ENCODE measurements at regions not wholly inside any gene's neighbourhood (a gene's known extent, or its start where the extent isn't known, plus 50 kb on each side); places are given as distances from the start of the nearest gene placed in this dataset.
A peak's percentile ranks its signal among the peaks of the same experiment; 100 is the strongest.

- Histone ChIP-seq H3K4me3 (ENCODE audit: low read length) (no peak overlapping the region), H3K9me3 (ENCODE audit: control insufficient read depth, low read length) (no peaks in the 10 kb centered on the region), H3K27ac (ENCODE audit: low read depth, low read length) (no peak overlapping the region), H3K9ac (ENCODE audit: extremely low read depth, low read length, poor library complexity, severe bottlenecking) (no peak overlapping the region), H3K4me1 (ENCODE audit: control insufficient read depth, insufficient read depth, low read length) (no peaks in the 10 kb centered on the region), H3K27me3 (ENCODE audit: control insufficient read depth, insufficient read depth, low read length, poor library complexity, severe bottlenecking) (no peaks in the 10 kb centered on the region), H3K36me3 (ENCODE audit: control insufficient read depth, insufficient read depth, low read length) (no peaks in the 10 kb centered on the region)
- no peaks in the 10 kb centered on the region for H3K4me1 Mint-ChIP-seq
- no peaks in the 10 kb centered on the region for H3K27me3 Mint-ChIP-seq (ENCODE audit: insufficient read depth)
- no peak overlapping the region for H3K4me3 Mint-ChIP-seq
- DNase-seq: no peak
- WGBS, 2 experiments (ENCODE audit: insufficient coverage in 1 of 2, insufficient read length in 1 of 2): 80% methylated on average over 4 of the region's 4 CpGs; no CpG with 5 or more reads in 1 of the 2 experiments
- H3K27ac Mint-ChIP-seq: no peak overlapping the region
- TF ChIP-seq, protein P1, sequence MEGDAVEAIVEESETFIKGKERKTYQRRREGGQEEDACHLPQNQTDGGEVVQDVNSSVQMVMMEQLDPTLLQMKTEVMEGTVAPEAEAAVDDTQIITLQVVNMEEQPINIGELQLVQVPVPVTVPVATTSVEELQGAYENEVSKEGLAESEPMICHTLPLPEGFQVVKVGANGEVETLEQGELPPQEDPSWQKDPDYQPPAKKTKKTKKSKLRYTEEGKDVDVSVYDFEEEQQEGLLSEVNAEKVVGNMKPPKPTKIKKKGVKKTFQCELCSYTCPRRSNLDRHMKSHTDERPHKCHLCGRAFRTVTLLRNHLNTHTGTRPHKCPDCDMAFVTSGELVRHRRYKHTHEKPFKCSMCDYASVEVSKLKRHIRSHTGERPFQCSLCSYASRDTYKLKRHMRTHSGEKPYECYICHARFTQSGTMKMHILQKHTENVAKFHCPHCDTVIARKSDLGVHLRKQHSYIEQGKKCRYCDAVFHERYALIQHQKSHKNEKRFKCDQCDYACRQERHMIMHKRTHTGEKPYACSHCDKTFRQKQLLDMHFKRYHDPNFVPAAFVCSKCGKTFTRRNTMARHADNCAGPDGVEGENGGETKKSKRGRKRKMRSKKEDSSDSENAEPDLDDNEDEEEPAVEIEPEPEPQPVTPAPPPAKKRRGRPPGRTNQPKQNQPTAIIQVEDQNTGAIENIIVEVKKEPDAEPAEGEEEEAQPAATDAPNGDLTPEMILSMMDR (conservative IDR thresholded peaks at IDR 0.05): no peak
- H3K9me3 Mint-ChIP-seq: no peaks in the 10 kb centered on the region
- H3K36me3 Mint-ChIP-seq (ENCODE audit: low read depth): no peaks in the 10 kb centered on the region
These were observed 187.7 kb upstream of the CHD1 start for GRCh38 chr5:99116526-99116925.

DNA sequence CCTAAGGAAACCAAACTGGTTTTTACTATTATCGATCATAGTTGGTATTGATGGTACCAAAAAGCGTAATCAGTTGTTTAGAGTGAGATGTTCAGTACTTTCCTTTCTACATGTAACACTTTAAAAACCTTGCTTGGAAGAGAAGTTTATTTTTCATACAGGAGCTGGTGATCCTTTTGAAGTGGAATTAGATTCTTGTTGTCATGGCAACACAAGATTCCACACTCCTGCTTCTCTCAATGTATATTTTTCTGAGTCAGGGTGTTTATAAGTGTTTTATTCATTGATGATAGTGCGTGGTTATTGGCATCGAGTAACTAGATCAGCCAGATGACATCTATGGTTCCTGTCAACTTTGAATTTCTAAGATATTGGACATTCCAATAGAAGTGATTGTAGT, 181.1 kb upstream of the CHD1 start:
- H3K9ac ChIP-seq (ENCODE audit: extremely low read depth, low read length, poor library complexity, severe bottlenecking): no peak overlapping the region
- H3K4me1 ChIP-seq (ENCODE audit: control insufficient read depth, insufficient read depth, low read length): peaks cover 3% of the 10 kb centered on the region
- TF ChIP-seq, protein P1 (conservative IDR thresholded peaks at IDR 0.05): no peak
- 98% methylated on average over 4 of the region's 4 CpGs; no CpG with 5 or more reads in 1 of the 2 experiments for WGBS, 2 experiments (ENCODE audit: insufficient coverage in 1 of 2, insufficient read length in 1 of 2)
- no peak overlapping the region for H3K4me3 Mint-ChIP-seq
- no peak overlapping the region for H3K27ac ChIP-seq (ENCODE audit: low read depth, low read length)
- no peaks in the 10 kb centered on the region for H3K36me3 Mint-ChIP-seq (ENCODE audit: low read depth)
- no peaks in the 10 kb centered on the region for H3K36me3 ChIP-seq (ENCODE audit: control insufficient read depth, insufficient read depth, low read length)
- H3K9me3 Mint-ChIP-seq: no peaks in the 10 kb centered on the region
- no peak overlapping the region for H3K4me3 ChIP-seq (ENCODE audit: low read length)
- H3K4me1 Mint-ChIP-seq: peaks cover 12% of the 10 kb centered on the region
- no peak for DNase-seq
- no peak overlapping the region for H3K27ac Mint-ChIP-seq
- H3K27me3 ChIP-seq (ENCODE audit: control insufficient read depth, insufficient read depth, low read length, poor library complexity, severe bottlenecking): no peaks in the 10 kb centered on the region
- H3K9me3 ChIP-seq (ENCODE audit: control insufficient read depth, low read length): no peaks in the 10 kb centered on the region
- H3K27me3 Mint-ChIP-seq (ENCODE audit: insufficient read depth): peaks cover 3% of the 10 kb centered on the region

DNA sequence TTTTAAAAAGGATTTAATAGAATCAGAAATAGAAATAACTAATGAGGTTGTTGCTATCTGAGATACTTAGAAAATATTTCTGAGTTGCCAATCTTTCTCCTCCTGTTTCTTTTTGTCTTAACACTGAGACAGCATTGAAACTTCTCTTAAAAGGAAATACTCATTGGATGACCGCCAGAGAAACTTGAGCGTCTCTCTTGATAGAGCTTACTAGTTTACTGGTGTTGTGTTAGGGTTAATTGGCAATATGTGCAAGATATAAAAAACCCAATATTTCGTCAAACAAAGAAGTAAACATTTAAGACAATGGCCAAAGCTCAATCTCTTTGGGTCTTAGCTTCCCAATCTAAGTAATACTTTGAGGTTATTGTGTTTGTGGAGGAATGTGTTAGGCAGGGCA, 176.4 kb upstream of the CHD1 start:
- no peak overlapping the region for H3K27ac ChIP-seq (ENCODE audit: low read depth, low read length)
- Mint-ChIP-seq H3K27ac (no peak overlapping the region), H3K27me3 (ENCODE audit: insufficient read depth) (peaks cover 2% of the 10 kb centered on the region), H3K4me1 (peaks cover 31% of the 10 kb centered on the region), H3K36me3 (ENCODE audit: low read depth) (no peaks in the 10 kb centered on the region), H3K9me3 (no peaks in the 10 kb centered on the region), H3K4me3 (no peak overlapping the region)
- H3K4me3 ChIP-seq (ENCODE audit: low read length): peak overlapping the region; percentile 3
- DNase-seq: no peak
- 86% methylated on average over 3 of the region's 3 CpGs; no CpG with 5 or more reads in 1 of the 2 experiments for WGBS, 2 experiments (ENCODE audit: insufficient coverage in 1 of 2, insufficient read length in 1 of 2)
- no peaks in the 10 kb centered on the region for H3K27me3 ChIP-seq (ENCODE audit: control insufficient read depth, insufficient read depth, low read length, poor library complexity, severe bottlenecking)
- no peaks in the 10 kb centered on the region for H3K36me3 ChIP-seq (ENCODE audit: control insufficient read depth, insufficient read depth, low read length)
- H3K9me3 ChIP-seq (ENCODE audit: control insufficient read depth, low read length): no peaks in the 10 kb centered on the region
- TF ChIP-seq, protein P1 (conservative IDR thresholded peaks at IDR 0.05): no peak
- peaks cover 30% of the 10 kb centered on the region for H3K4me1 ChIP-seq (ENCODE audit: control insufficient read depth, insufficient read depth, low read length)
- H3K9ac ChIP-seq (ENCODE audit: extremely low read depth, low read length, poor library complexity, severe bottlenecking): no peak overlapping the region

Data from endodermal cell (in vitro differentiated cells).